Neural cell (in vitro differentiated cells): ENCODE measurements at regions not wholly inside any gene's neighbourhood (a gene's known extent, or its start where the extent isn't known, plus 50 kb on each side); places are given as distances from the start of the nearest gene placed in this dataset.

Source experiments
- H2AFZ ChIP-seq: fragments of 200-600, 300-800 bp; sonication (generic), shearing (Covaris generic); 2 replicates; pipeline ENCODE4 v1.6.0; 2014; ENCODE audit warnings: low read depth, mild to moderate bottlenecking, antibody characterized with exemption, low read length, moderate library complexity
- H3F3A ChIP-seq: fragments of 200-600 bp; shearing (Covaris generic); 2 replicates; pipeline ENCODE4 v1.6.1; 2016; ENCODE audit warnings: mild to moderate bottlenecking, moderate library complexity, mixed read lengths, antibody characterized with exemption, low read length; ENCODE audit not compliant: insufficient read depth, poor library complexity, severe bottlenecking
- H3K27ac ChIP-seq: fragments of 200-600, 300-800 bp; sonication (generic), shearing (Covaris generic); 2 replicates; pipeline ENCODE4 v1.5.1; 2014; ENCODE audit warnings: mild to moderate bottlenecking, low read length, moderate library complexity
- H3K27me3 ChIP-seq: fragments of 300-800, 200-600 bp; sonication (generic), shearing (Covaris generic); 2 replicates; pipeline ENCODE4 v1.6.0; 2014; ENCODE audit warnings: mild to moderate bottlenecking, low read depth, low read length, moderate library complexity; ENCODE audit not compliant: insufficient read depth
- H3K36me3 ChIP-seq: fragments of 300-800, 200-600 bp; sonication (generic), shearing (Covaris generic); 2 replicates; pipeline ENCODE4 v1.5.1; 2014; ENCODE audit warnings: mild to moderate bottlenecking, antibody characterized with exemption, low read length, moderate library complexity; ENCODE audit not compliant: insufficient read depth
- H3K4me2 ChIP-seq: fragments of 300-800, 200-600 bp; sonication (generic), shearing (Covaris generic); 2 replicates; pipeline ENCODE4 v1.6.0; 2014; ENCODE audit warnings: mild to moderate bottlenecking, low read length
- H3K4me3 ChIP-seq: fragments of 300-800, 200-600 bp; sonication (generic), shearing (Covaris generic); 2 replicates; pipeline ENCODE4 v1.5.1; 2014; ENCODE audit warnings: mild to moderate bottlenecking, low read length, moderate library complexity
- H3K79me2 ChIP-seq: fragments of 200-600 bp; shearing (Covaris generic); replicated peaks from 2 replicates; pipeline ENCODE4 v1.6.0; 2014; ENCODE audit warnings: mild to moderate bottlenecking, low read length, moderate library complexity; ENCODE audit not compliant: insufficient read depth
- H3K9ac ChIP-seq: fragments of 300-800, 200-600 bp; sonication (generic), shearing (Covaris generic); 2 replicates; pipeline ENCODE4 v1.6.1; 2016; ENCODE audit warnings: mild to moderate bottlenecking, low read length, mixed read lengths
- H3K9me2 ChIP-seq: fragments of 200-600 bp; shearing (Covaris generic); 2 replicates; pipeline ENCODE4 v1.6.1; 2016; ENCODE audit warnings: mild to moderate bottlenecking, low read length, mixed read lengths; ENCODE audit not compliant: insufficient read depth
- H3K9me3 ChIP-seq: fragments of 200-600, 300-800 bp; sonication (generic), shearing (Covaris generic); 2 replicates; pipeline ENCODE4 v1.6.1; 2016; ENCODE audit warnings: mild to moderate bottlenecking, mixed run types, low read length, moderate library complexity, mixed read lengths
- H4K20me1 ChIP-seq: fragments of 200-600 bp; shearing (Covaris generic); 2 replicates; pipeline ENCODE4 v1.6.1; 2016; ENCODE audit warnings: mild to moderate bottlenecking, mixed run types; ENCODE audit not compliant: insufficient read depth
- CTCF ChIP-seq: fragments of 450-650 bp; IDR thresholded peaks from 2 replicates; pipeline ENCODE4 v1.5.1; 2014; ENCODE audit warnings: antibody characterized with exemption, mild to moderate bottlenecking, moderate library complexity; ENCODE audit not compliant: poor library complexity, severe bottlenecking
- EP300 ChIP-seq: fragments of 450-650 bp; conservative IDR thresholded peaks from 2 replicates; pipeline ENCODE4 v1.6.1; 2014; ENCODE audit warnings: antibody characterized with exemption, mild to moderate bottlenecking, moderate library complexity; ENCODE audit not compliant: poor library complexity, severe bottlenecking
- EZH2 ChIP-seq: fragments of 200-600, 300-800 bp; shearing (Covaris generic), sonication (generic); IDR thresholded peaks from 2 replicates; pipeline ENCODE4 v1.6.1; 2014; ENCODE audit warnings: antibody characterized with exemption, low read length, borderline replicate concordance, mild to moderate bottlenecking; ENCODE audit not compliant: insufficient read depth, poor library complexity, severe bottlenecking
- MXI1 ChIP-seq: fragments of 450-650 bp; conservative IDR thresholded peaks from 2 replicates; pipeline ENCODE4 v1.6.1; 2014; ENCODE audit warnings: antibody characterized with exemption, mild to moderate bottlenecking; ENCODE audit not compliant: poor library complexity, severe bottlenecking
- POLR2AphosphoS5 ChIP-seq: IDR thresholded peaks from 2 replicates; pipeline ENCODE4 v1.6.1; 2012
- RAD21 ChIP-seq: fragments of 450-650 bp; conservative IDR thresholded peaks from 2 replicates; pipeline ENCODE4 v1.6.1; 2014; ENCODE audit warnings: antibody characterized with exemption, mild to moderate bottlenecking, moderate library complexity
- REST ChIP-seq: IDR thresholded peaks from 2 replicates; pipeline ENCODE4 v1.6.1; 2012; ENCODE audit warnings: borderline replicate concordance
- SMC3 ChIP-seq: fragments of 450-650 bp; conservative IDR thresholded peaks from 2 replicates; pipeline ENCODE4 v1.6.1; 2014; ENCODE audit warnings: antibody characterized with exemption, mild to moderate bottlenecking, moderate library complexity; ENCODE audit not compliant: poor library complexity
- TAF1 ChIP-seq: IDR thresholded peaks from 2 replicates; pipeline ENCODE4 v1.6.1; 2012; ENCODE audit warnings: low read depth

- Histone ChIP-seq H2AFZ (no peak overlapping the region), H3K79me2 (no peaks in the 10 kb centered on the region), H3K9ac (no peak overlapping the region), H3K27ac (no peak overlapping the region), H3K27me3 (no peaks in the 10 kb centered on the region), H4K20me1 (no peaks in the 10 kb centered on the region), H3K9me3 (no peaks in the 10 kb centered on the region), H3K4me2 (no peak overlapping the region), H3F3A (no peaks in the 10 kb centered on the region), H3K9me2 (no peaks in the 10 kb centered on the region), H3K4me3 (no peak overlapping the region), H3K36me3 (no peaks in the 10 kb centered on the region)
- no peak for TF ChIP-seq CTCF
- no peak for TF ChIP-seq EP300
- no peak for TF ChIP-seq MXI1
- no peak for TF ChIP-seq POLR2AphosphoS5
- TF ChIP-seq REST = no peak
- TF ChIP-seq TAF1 = no peak
- TF ChIP-seq RAD21 = no peak
- TF ChIP-seq SMC3 = no peak
- TF ChIP-seq EZH2 = no peak
These were observed 162.4 kb downstream of the GATA3 start for GRCh38 chr10:8216893-8217292.

- H3K36me3 ChIP-seq = no peaks in the 10 kb centered on the region
- no peak overlapping the region for H3K4me2 ChIP-seq
These were observed 167.0 kb downstream of the GATA3 start for GRCh38 chr10:8221451-8221850.

More at GRCh38 chr10:8221451-8221850, 167.0 kb downstream of the GATA3 start:
- H3K27ac ChIP-seq = no peak overlapping the region
- H3K27me3 ChIP-seq = no peaks in the 10 kb centered on the region
- H3K4me3 ChIP-seq = no peak overlapping the region
- H4K20me1 ChIP-seq = no peaks in the 10 kb centered on the region
- H3K79me2 ChIP-seq = no peaks in the 10 kb centered on the region
- H3K9me3 ChIP-seq = no peaks in the 10 kb centered on the region
- no peak overlapping the region for H2AFZ ChIP-seq
- no peaks in the 10 kb centered on the region for H3K9me2 ChIP-seq
- no peaks in the 10 kb centered on the region for H3F3A ChIP-seq
- TF ChIP-seq POLR2AphosphoS5 (no peak), SMC3 (no peak), MXI1 (no peak), CTCF (no peak), TAF1 (no peak), REST (no peak), EZH2 (no peak), EP300 (no peak), RAD21 (no peak)
- H3K9ac ChIP-seq = no peak overlapping the region
